Endothelial cell of umbilical vein (primary cell): ENCODE measurements at regions not wholly inside any gene's neighbourhood (a gene's known extent, or its start where the extent isn't known, plus 50 kb on each side); places are given as distances from the start of the nearest gene placed in this dataset.

Source experiments
- BruUV-seq: library from RNA; stranded (reverse); fragments of 400-500 nt; replicated peaks from 2 replicates; lab custom pipeline; 2021; lab: Mats Ljungman, UMichigan
- CTCF ChIA-PET: fragments of 300-600, 350-600 bp; sonication (Branson Sonifier 250); formaldehyde crosslinking; loops from one replicate; lab custom pipeline; 2021; ENCODE audit warnings: antibody characterized with exemption, inconsistent platforms; lab: Charles Lee
- POLR2A ChIA-PET: fragments of 300-600, 350-600 bp; sonication (Branson Sonifier 250); formaldehyde crosslinking; loops from one replicate; lab custom pipeline; 2021; ENCODE audit warnings: antibody characterized with exemption, inconsistent platforms; lab: Charles Lee
- DNase-seq: peaks from one replicate; pipeline ENCODE4 v3.0.0-alpha.2; 2011; ENCODE audit warnings: low read depth, low spot score
- FAIRE-seq: peaks from 2 replicates; lab custom pipeline; 2011; peaks lifted over from hg19 to GRCh38; lab: Jason Lieb, UNC
- H2AFZ ChIP-seq: 2 replicates; pipeline ENCODE4 v1.6.0; 2012; ENCODE audit warnings: low read depth, low read length, control low read depth, inconsistent platforms
- H3K27ac ChIP-seq: 2 replicates; pipeline ENCODE4 v1.5.1; 2011; ENCODE audit warnings: low read depth, mild to moderate bottlenecking, control low read depth, low read length, moderate library complexity; ENCODE audit not compliant: insufficient read depth
- H3K27me3 ChIP-seq, 2 experiments: 2 replicates each; pipeline versions ENCODE4 v1.6.0 to v1.6.1; 2011; ENCODE audit warnings: low read length in 2 of 2, mixed read lengths in 1 of 2; ENCODE audit not compliant: control insufficient read depth in 2 of 2, insufficient read depth in 2 of 2
- H3K36me3 ChIP-seq, 2 experiments: 2 replicates in 1 of 2; 3 replicates in 1 of 2; pipeline ENCODE4 v1.5.1; 2011; ENCODE audit warnings: low read length in 2 of 2, mild to moderate bottlenecking in 1 of 2, moderate library complexity in 1 of 2; ENCODE audit not compliant: control insufficient read depth in 2 of 2, insufficient read depth in 2 of 2; ENCODE audit errors: extremely low read depth in 1 of 2
- H3K4me1 ChIP-seq: 3 replicates; pipeline ENCODE4 v1.5.1; 2011; ENCODE audit warnings: mild to moderate bottlenecking, low read length; ENCODE audit not compliant: control insufficient read depth, insufficient read depth; ENCODE audit errors: extremely low read depth
- H3K4me2 ChIP-seq: 2 replicates; pipeline ENCODE4 v1.6.1; 2011; ENCODE audit warnings: low read length, control low read depth, mixed read lengths; ENCODE audit not compliant: insufficient read depth
- H3K4me3 ChIP-seq, 3 experiments: fragments of 200-600 bp in 1 of 3; sonication (generic), shearing (Covaris generic) in 1 of 3; replicated peaks in 1 of 3; 2 replicates each; pipeline ENCODE4 v1.5.1; 2011 to 2016; ENCODE audit warnings: control low read depth in 3 of 3, low read length in 3 of 3, mild to moderate bottlenecking in 2 of 3, inconsistent platforms in 1 of 3, low read depth in 1 of 3, moderate library complexity in 1 of 3; ENCODE audit not compliant: insufficient read depth in 1 of 3
- H3K79me2 ChIP-seq: 2 replicates; pipeline ENCODE4 v1.6.0; 2012; ENCODE audit warnings: low read length, inconsistent platforms; ENCODE audit not compliant: control insufficient read depth, insufficient read depth
- H3K9ac ChIP-seq: replicated peaks from 2 replicates; pipeline ENCODE3; 2011; ENCODE audit warnings: low read length, control low read depth; ENCODE audit not compliant: insufficient read depth; ENCODE audit errors: extremely low read depth
- H3K9me1 ChIP-seq: replicated peaks from 3 replicates; pipeline ENCODE4 v1.6.0; 2011; ENCODE audit warnings: mild to moderate bottlenecking, low read length; ENCODE audit not compliant: control insufficient read depth, insufficient read depth; ENCODE audit errors: extremely low read depth
- H3K9me3 ChIP-seq: replicated peaks from 2 replicates; pipeline ENCODE4 v1.5.1; 2012; ENCODE audit warnings: low read length, inconsistent platforms; ENCODE audit not compliant: control insufficient read depth, insufficient read depth
- H4K20me1 ChIP-seq: replicated peaks from 2 replicates; pipeline ENCODE3; 2011; ENCODE audit warnings: mild to moderate bottlenecking, low read length; ENCODE audit not compliant: control insufficient read depth, insufficient read depth; ENCODE audit errors: extremely low read depth
- CTCF ChIP-seq, 2 donors: IDR thresholded peaks; 1 replicate in 1 of 2; 2 replicates in 1 of 2; pipeline ENCODE4 v1.5.1; 2011; ENCODE audit warnings: low read length in 2 of 2, mild to moderate bottlenecking in 2 of 2, moderate library complexity in 2 of 2, control low read depth in 1 of 2, inconsistent platforms in 1 of 2, low read depth in 1 of 2; ENCODE audit not compliant: insufficient read depth in 1 of 2; ENCODE audit errors: extremely low read depth in 1 of 2
- EZH2 ChIP-seq: IDR thresholded peaks from 2 replicates; pipeline ENCODE4 v1.6.1; 2012; ENCODE audit warnings: borderline replicate concordance, low read depth, mild to moderate bottlenecking, moderate library complexity, low read length, inconsistent platforms; ENCODE audit not compliant: severe bottlenecking
- FOS ChIP-seq: IDR thresholded peaks from 2 replicates; pipeline ENCODE4 v1.6.1; 2011; ENCODE audit warnings: mild to moderate bottlenecking, low read length, moderate library complexity, borderline replicate concordance; ENCODE audit not compliant: insufficient read depth
- GATA2 ChIP-seq: IDR thresholded peaks from 2 replicates; pipeline ENCODE4 v1.7.0; 2011; ENCODE audit warnings: low read depth, mild to moderate bottlenecking, moderate library complexity, mixed read lengths, low read length; ENCODE audit not compliant: insufficient read length, insufficient read depth
- JUN ChIP-seq: IDR thresholded peaks from 2 replicates; pipeline ENCODE4 v1.6.1; 2011; ENCODE audit warnings: borderline replicate concordance, low read depth; ENCODE audit not compliant: insufficient read length, insufficient read depth
- MAX ChIP-seq: IDR thresholded peaks from 2 replicates; pipeline ENCODE4 v1.6.1; 2011; ENCODE audit not compliant: insufficient read depth, insufficient read length
- MYC ChIP-seq: IDR thresholded peaks from one replicate; pipeline ENCODE4 v1.6.1; 2011; ENCODE audit warnings: mild to moderate bottlenecking, low read depth, low read length
- POLR2A ChIP-seq: IDR thresholded peaks from 2 replicates; pipeline ENCODE4 v1.6.1; 2012; ENCODE audit warnings: low read depth, mild to moderate bottlenecking, control low read depth, low read length
- POLR2AphosphoS5 ChIP-seq: IDR thresholded peaks from 2 replicates; pipeline ENCODE4 v1.6.1; 2012; ENCODE audit warnings: low read depth, mild to moderate bottlenecking, control low read depth, low read length, moderate library complexity; ENCODE audit not compliant: insufficient read depth
- dilution Hi-C: fragments of 300-500 bp; cut with MboI; formaldehyde crosslinking; loops from one replicate; pipeline ENCODE4 v1.15.0; 2019; ENCODE audit warnings: low sequenced_read_pairs; ENCODE audit not compliant: extremely low pct_ligation_motif_present
- intact Hi-C: fragments of 100-400 bp; cut with micrococcal nuclease; formaldehyde crosslinking; loops from one replicate; pipeline ENCODE4 v1.10.0; 2022

- no peak for FAIRE-seq
- BruUV-seq: no TSS peak
- dilution Hi-C loops: no loop called here
These were observed 854.4 kb upstream of the AGA start for GRCh38 chr4:178296669-178297068.

More at GRCh38 chr4:178296669-178297068, 854.4 kb upstream of the AGA start:
- Histone ChIP-seq H3K4me1 (no peaks in the 10 kb centered on the region), H3K4me3 (no peak overlapping the region), H3K4me2 (no peak overlapping the region), H3K27me3 (no peaks in the 10 kb centered on the region), H4K20me1 (no peaks in the 10 kb centered on the region), H3K9me1 (no peaks in the 10 kb centered on the region), H3K9ac (no peak overlapping the region), H3K36me3 (no peaks in the 10 kb centered on the region), H3K79me2 (no peaks in the 10 kb centered on the region), H3K27ac (no peak overlapping the region), H3K9me3 (peaks cover 3% of the 10 kb centered on the region), H2AFZ (no peak overlapping the region)
- ChIA-PET CTCF (no interaction called here), POLR2A (no interaction called here)
- intact Hi-C loops: no loop called here
- DNase-seq: no peak
- no peak for TF ChIP-seq POLR2A
- TF ChIP-seq MAX: no peak
- no peak for TF ChIP-seq POLR2AphosphoS5
- no peak for TF ChIP-seq FOS
- no peak for TF ChIP-seq JUN
- TF ChIP-seq CTCF (IDR thresholded peaks at IDR 0.05; ENCODE audit: extremely low read depth in 1 of 2, insufficient read depth in 1 of 2, low read depth in 1 of 2, low read length in 2 of 2): no peak
- no peak for TF ChIP-seq GATA2
- TF ChIP-seq EZH2: no peak
- no peak for TF ChIP-seq MYC
